ENCODE measurements at regions not wholly inside any gene's neighbourhood (a gene's known extent, or its start where the extent isn't known, plus 50 kb on each side); places are given as distances from the start of the nearest gene placed in this dataset.
"Not testable (repeated sequence)": the region's sequence is repeated elsewhere in the genome, so short reads cannot be mapped to it uniquely, and the experiment has no call there.

DNA sequence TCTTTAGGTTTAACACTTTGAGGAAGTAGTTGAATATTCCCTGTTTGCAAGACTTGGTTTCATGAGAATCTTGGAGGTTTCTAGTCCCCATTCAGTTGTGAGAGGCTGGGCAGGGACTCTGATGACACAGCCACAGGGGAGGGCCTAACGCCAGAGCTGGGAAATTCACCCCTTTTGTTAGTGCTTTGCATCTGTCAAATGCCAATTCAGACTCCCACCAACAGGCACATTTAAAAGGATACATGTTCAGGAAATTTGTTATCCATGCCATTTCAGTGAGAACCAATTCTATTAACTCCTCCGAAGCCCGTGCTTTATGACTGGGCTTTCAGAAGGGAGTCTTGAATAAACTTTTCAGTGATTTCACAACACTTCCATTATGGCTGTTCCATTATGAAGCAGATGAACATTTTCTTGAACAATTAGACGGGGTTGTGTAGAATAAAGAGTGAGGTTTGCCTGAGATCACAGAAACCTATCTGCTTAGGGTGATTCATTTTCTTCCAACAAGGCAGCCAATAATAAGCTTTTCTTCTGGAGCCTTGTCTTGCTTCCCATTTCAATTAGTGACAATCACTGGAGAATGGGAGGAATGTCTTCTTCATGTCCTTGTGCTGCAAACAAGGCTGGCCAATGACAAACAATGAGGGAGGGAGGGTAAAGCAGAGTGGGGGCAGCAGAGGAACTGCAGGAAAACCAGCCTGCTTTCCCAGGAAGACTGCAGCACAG lies 90.6 kb downstream of the SOX14 start:
- no peaks in the 10 kb centered on the region for H3K36me3 ChIP-seq
- H3K4me3 ChIP-seq, result no peak overlapping the region
- TF ChIP-seq, protein P1, sequence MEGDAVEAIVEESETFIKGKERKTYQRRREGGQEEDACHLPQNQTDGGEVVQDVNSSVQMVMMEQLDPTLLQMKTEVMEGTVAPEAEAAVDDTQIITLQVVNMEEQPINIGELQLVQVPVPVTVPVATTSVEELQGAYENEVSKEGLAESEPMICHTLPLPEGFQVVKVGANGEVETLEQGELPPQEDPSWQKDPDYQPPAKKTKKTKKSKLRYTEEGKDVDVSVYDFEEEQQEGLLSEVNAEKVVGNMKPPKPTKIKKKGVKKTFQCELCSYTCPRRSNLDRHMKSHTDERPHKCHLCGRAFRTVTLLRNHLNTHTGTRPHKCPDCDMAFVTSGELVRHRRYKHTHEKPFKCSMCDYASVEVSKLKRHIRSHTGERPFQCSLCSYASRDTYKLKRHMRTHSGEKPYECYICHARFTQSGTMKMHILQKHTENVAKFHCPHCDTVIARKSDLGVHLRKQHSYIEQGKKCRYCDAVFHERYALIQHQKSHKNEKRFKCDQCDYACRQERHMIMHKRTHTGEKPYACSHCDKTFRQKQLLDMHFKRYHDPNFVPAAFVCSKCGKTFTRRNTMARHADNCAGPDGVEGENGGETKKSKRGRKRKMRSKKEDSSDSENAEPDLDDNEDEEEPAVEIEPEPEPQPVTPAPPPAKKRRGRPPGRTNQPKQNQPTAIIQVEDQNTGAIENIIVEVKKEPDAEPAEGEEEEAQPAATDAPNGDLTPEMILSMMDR (IDR thresholded peaks at IDR 0.05), result no peak
- TF ChIP-seq POLR2A (IDR thresholded peaks at IDR 0.05), result no peak
- H3K27ac ChIP-seq, result no peak overlapping the region
- WGBS, 2 donors, result 38 to 53% methylated on average over 4 of the region's 4 CpGs
- H3K4me1 ChIP-seq, result no peaks in the 10 kb centered on the region
- intact Hi-C loops (cut with DNase I), result no loop called here
- H3K9me3 ChIP-seq, result no peaks in the 10 kb centered on the region
- peaks cover 0 to 31% (median 0%) of the 10 kb centered on the region in 4 donors for H3K27me3 ChIP-seq
- no peak for DNase-seq

DNA sequence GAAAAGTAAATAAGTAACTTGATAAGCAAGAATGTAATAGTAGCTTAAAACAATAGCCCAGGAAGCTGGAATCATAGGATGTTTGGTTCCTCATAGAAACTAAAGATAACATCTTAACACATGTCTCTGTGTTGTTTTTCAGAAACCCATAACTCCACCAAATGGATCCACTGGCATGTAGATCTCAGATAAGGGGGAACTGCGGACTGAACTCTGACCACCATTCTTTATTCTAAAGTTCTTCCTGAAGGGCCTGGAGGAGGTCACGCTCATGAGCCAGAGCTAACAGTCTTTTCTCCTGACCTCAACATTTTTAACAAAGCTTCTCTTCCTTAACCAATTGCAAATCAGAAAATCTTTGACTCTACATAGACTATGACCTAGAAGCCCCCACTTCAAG lies 101.9 kb downstream of the SOX14 start:
- no peak overlapping the region for H3K27ac ChIP-seq
- intact Hi-C loops (cut with DNase I), result no loop called here
- 42 to 72% methylated on average over 2 of the region's 2 CpGs for WGBS, 2 donors
- H3K36me3 ChIP-seq, result no peaks in the 10 kb centered on the region
- H3K27me3 ChIP-seq, result peaks cover 0 to 66% (median 0%) of the 10 kb centered on the region in 4 donors
- H3K9me3 ChIP-seq, result peaks cover 0 to 32% (median 0%) of the 10 kb centered on the region in 3 donors
- H3K4me1 ChIP-seq, result no peaks in the 10 kb centered on the region
- TF ChIP-seq POLR2A (IDR thresholded peaks at IDR 0.05), result no peak
- TF ChIP-seq, protein P1 (IDR thresholded peaks at IDR 0.05), result no peak
- no peak for DNase-seq
- H3K4me3 ChIP-seq, result no peak overlapping the region

DNA sequence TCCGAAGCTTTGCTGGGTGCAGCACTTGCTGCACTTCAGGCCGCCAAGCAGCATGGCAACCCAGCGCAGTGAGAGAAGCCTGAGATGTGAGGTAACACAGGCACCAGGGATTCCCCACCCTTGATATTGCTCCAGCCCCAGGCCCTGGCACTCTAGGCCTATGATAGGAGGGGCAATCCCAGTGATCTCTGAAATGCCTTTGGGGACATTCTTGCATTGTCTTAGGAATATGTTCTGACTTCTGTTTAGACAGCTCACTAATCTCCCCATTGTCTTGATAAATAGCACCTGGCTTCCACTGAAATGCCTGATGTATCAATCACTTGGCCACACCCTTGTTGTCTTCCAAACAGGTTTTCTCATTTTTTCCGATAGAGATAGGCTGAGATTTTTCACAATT lies 102.8 kb downstream of the SOX14 start:
- no peaks in the 10 kb centered on the region for H3K4me1 ChIP-seq
- no peak for DNase-seq
- WGBS, 2 donors, result 35 to 76% methylated on average over 2 to 4 of the region's 4 CpGs
- peaks cover 0 to 39% (median 4%) of the 10 kb centered on the region in 3 donors for H3K9me3 ChIP-seq
- H3K27me3 ChIP-seq, result peaks cover 0 to 57% (median 0%) of the 10 kb centered on the region in 4 donors
- H3K4me3 ChIP-seq, result no peak overlapping the region
- no peaks in the 10 kb centered on the region for H3K36me3 ChIP-seq
- TF ChIP-seq POLR2A (IDR thresholded peaks at IDR 0.05), result no peak
- TF ChIP-seq, protein P1 (IDR thresholded peaks at IDR 0.05), result no peak
- no peak overlapping the region for H3K27ac ChIP-seq
- intact Hi-C loops (cut with DNase I), result no loop called here

DNA sequence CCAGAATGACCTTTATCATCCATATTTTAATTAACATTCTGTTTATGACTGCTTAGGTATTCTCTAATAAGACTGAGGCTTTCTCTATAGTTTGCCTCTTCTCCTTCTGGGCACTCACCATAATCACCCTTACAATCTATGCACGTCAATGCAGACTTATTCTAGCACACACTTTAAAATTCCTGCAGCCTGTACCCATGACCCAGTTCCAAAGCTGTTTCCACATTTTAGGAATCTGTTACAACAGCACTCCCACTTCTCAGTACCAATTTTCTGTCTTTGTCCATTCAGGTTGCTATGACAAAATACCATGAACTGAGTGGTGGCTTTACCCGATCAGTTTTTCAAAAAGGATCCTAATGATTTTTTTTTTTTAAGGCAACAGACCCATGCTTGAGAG lies 103.5 kb downstream of the SOX14 start:
- TF ChIP-seq POLR2A (IDR thresholded peaks at IDR 0.05), result no peak
- TF ChIP-seq, protein P1 (IDR thresholded peaks at IDR 0.05), result no peak
- DNase-seq, result no peak
- no peak overlapping the region for H3K4me3 ChIP-seq
- H3K27me3 ChIP-seq, result peaks cover 0 to 50% (median 0%) of the 10 kb centered on the region in 4 donors
- H3K4me1 ChIP-seq, result no peaks in the 10 kb centered on the region
- H3K36me3 ChIP-seq, result no peaks in the 10 kb centered on the region
- intact Hi-C loops (cut with DNase I), result no loop called here
- H3K27ac ChIP-seq, result no peak overlapping the region
- WGBS, 2 donors, result 88 to 92% methylated on average over 2 of the region's 2 CpGs
- H3K9me3 ChIP-seq, result peaks cover 0 to 45% (median 8%) of the 10 kb centered on the region in 3 donors

DNA sequence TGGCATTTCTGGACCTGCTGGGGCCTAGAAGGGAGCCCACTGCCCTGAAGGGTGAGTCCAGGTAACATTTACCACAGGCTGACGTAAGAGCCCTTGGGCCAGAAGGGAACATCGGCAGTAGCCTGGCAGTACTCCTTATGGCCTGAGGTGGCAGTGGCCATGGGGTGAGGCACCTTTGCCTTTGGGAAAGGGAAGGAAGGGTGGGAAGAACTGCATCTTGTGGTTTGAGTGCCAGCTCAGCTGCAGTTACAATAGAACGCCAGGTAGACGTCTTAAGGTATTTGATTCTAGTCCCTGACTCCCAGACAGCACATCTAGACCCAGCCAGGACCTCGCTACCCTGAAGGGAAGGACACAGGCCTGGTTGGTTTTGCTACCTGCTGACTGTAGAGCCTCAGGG lies 104.9 kb downstream of the SOX14 start:
- Histone ChIP-seq H3K4me1 (no peaks in the 10 kb centered on the region), H3K27ac (no peak overlapping the region), H3K36me3 (no peaks in the 10 kb centered on the region), H3K9me3 (peaks cover 0 to 47% (median 8%) of the 10 kb centered on the region in 3 donors), H3K27me3 (peaks cover 0 to 36% (median 0%) of the 10 kb centered on the region in 4 donors), H3K4me3 (no peak overlapping the region)
- DNase-seq, result no peak
- WGBS, 2 donors, result 62 to 69% methylated on average over 4 to 5 of the region's 5 CpGs
- TF ChIP-seq POLR2A (IDR thresholded peaks at IDR 0.05), result no peak
- TF ChIP-seq, protein P1 (IDR thresholded peaks at IDR 0.05), result no peak
- intact Hi-C loops (cut with DNase I), result no loop called here

DNA sequence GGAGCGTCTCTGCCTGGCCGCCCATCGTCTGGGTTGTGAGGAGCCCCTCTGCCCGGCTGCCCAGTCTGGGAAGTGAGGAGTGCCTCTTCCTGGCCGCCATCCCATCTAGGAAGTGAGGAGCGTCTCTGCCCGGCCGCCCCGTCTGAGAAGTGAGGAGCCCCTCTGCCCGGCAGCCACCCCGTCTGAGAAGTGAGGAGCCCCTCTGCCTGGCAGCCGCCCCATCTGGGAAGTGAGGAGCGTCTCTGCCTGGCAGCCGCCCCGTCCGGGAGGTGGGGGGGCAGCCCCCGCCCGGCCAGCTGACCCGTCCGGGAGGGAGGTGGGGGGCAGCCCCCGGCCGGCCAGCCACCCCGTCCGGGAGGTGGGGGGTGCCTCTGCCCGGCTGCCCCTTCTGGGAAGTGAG lies 108.5 kb downstream of the SOX14 start:
- H3K4me1 ChIP-seq; H3K4me3 ChIP-seq; intact Hi-C loops (cut with DNase I); H3K27ac ChIP-seq; DNase-seq; H3K36me3 ChIP-seq: not testable (repeated sequence)
- Histone ChIP-seq H3K27me3 (peaks cover 0 to 18% (median 0%) of the 10 kb centered on the region in 4 donors), H3K9me3 (peaks cover 0 to 37% (median 8%) of the 10 kb centered on the region in 3 donors)
- WGBS, 2 donors, result no CpG with 5 or more reads among the region's 25 CpGs

DNA sequence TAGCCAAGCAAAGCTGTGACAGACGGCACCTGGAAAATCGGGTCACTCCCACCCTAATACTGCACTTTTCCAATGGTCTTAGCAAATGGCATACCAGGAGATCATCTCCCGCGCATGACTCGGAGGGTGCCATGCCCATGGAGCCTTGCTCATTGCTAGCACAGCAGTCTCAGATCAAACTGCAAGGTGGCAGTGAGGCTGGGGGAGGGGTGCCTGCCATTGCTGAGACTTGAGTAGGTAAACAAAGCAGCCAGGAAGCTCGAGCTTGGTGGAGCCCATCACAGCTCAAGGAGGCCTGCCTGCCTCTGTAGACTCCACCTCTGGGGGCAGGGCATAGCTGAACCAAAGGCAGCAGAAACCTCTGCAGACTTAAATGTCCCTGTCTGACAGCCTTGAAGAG lies 113.1 kb upstream of the CLDN18 start:
- H3K27me3 ChIP-seq; DNase-seq; intact Hi-C loops (cut with DNase I); H3K27ac ChIP-seq; H3K36me3 ChIP-seq; H3K9me3 ChIP-seq; H3K4me3 ChIP-seq; H3K4me1 ChIP-seq: not testable (repeated sequence)
- 66 to 100% methylated on average over 1 to 6 of the region's 6 CpGs for WGBS, 2 donors
